Astrocyte (in vitro differentiated cells and primary cell): ENCODE measurements at regions not wholly inside any gene's neighbourhood (a gene's known extent, or its start where the extent isn't known, plus 50 kb on each side); places are given as distances from the start of the nearest gene placed in this dataset.

Source experiments
- DNase-seq: peaks from one replicate; pipeline ENCODE4 v3.0.0-alpha.2; 2010; ENCODE audit warnings: low read depth
- FAIRE-seq: peaks from 2 replicates; lab custom pipeline; 2011; peaks lifted over from hg19 to GRCh38; lab: Jason Lieb, UNC
- H2AFZ ChIP-seq: 2 replicates; pipeline ENCODE4 v1.6.0; 2012; ENCODE audit warnings: low read depth, low read length, inconsistent platforms
- H3K27ac ChIP-seq: 2 replicates; pipeline ENCODE4 v1.5.1; 2011; ENCODE audit warnings: low read depth, low read length, inconsistent platforms
- H3K27me3 ChIP-seq: 2 replicates; pipeline ENCODE4 v1.6.0; 2011; ENCODE audit warnings: low read length, inconsistent platforms; ENCODE audit not compliant: insufficient read depth
- H3K36me3 ChIP-seq: 2 replicates; pipeline ENCODE4 v1.5.1; 2011; ENCODE audit warnings: low read length, inconsistent platforms; ENCODE audit not compliant: insufficient read depth
- H3K4me1 ChIP-seq: 2 replicates; pipeline ENCODE4 v1.5.1; 2011; ENCODE audit warnings: low read length, inconsistent platforms; ENCODE audit not compliant: insufficient read depth
- H3K4me2 ChIP-seq: 2 replicates; pipeline ENCODE4 v1.6.0; 2012; ENCODE audit warnings: low read length, inconsistent platforms
- H3K4me3 ChIP-seq: 2 replicates; pipeline ENCODE4 v1.5.1; 2011; ENCODE audit warnings: low read depth, mild to moderate bottlenecking, low read length, inconsistent platforms; ENCODE audit not compliant: insufficient read depth
- H3K79me2 ChIP-seq: 2 replicates; pipeline ENCODE4 v1.6.0; 2012; ENCODE audit warnings: mild to moderate bottlenecking, low read length, inconsistent platforms; ENCODE audit not compliant: insufficient read depth
- H3K9ac ChIP-seq: 2 replicates; pipeline ENCODE4 v1.6.0; 2012; ENCODE audit warnings: mild to moderate bottlenecking, low read length, inconsistent platforms
- H3K9me3 ChIP-seq: 2 replicates; pipeline ENCODE4 v1.5.1; 2012; ENCODE audit warnings: low read depth, mild to moderate bottlenecking, low read length, inconsistent platforms; ENCODE audit not compliant: insufficient read depth
- H4K20me1 ChIP-seq: 2 replicates; pipeline ENCODE4 v1.6.0; 2012; ENCODE audit warnings: low read length, inconsistent platforms; ENCODE audit not compliant: insufficient read depth
- H3K27ac Mint-ChIP-seq: one replicate; pipeline ENCODE4 v1.8.0; 2021; ENCODE audit warnings: mild to moderate bottlenecking, mixed read lengths; ENCODE audit not compliant: unreplicated experiment
- H3K27me3 Mint-ChIP-seq: one replicate; pipeline ENCODE4 v1.8.0; 2021; ENCODE audit warnings: low read depth, mixed read lengths; ENCODE audit not compliant: unreplicated experiment
- H3K36me3 Mint-ChIP-seq: one replicate; pipeline ENCODE4 v1.8.0; 2021; ENCODE audit warnings: low read depth, mixed read lengths; ENCODE audit not compliant: unreplicated experiment
- H3K4me1 Mint-ChIP-seq: one replicate; pipeline ENCODE4 v1.8.0; 2021; ENCODE audit warnings: low read depth, mixed read lengths; ENCODE audit not compliant: unreplicated experiment
- H3K4me3 Mint-ChIP-seq: one replicate; pipeline ENCODE4 v1.8.0; 2021; ENCODE audit warnings: mild to moderate bottlenecking, moderate library complexity, mixed read lengths; ENCODE audit not compliant: unreplicated experiment
- H3K9me3 Mint-ChIP-seq: one replicate; pipeline ENCODE4 v1.8.0; 2021; ENCODE audit warnings: mild to moderate bottlenecking, mixed read lengths; ENCODE audit not compliant: unreplicated experiment
- EZH2 ChIP-seq: IDR thresholded peaks from 2 replicates; pipeline ENCODE4 v1.6.1; 2012; ENCODE audit warnings: mild to moderate bottlenecking, low read length, inconsistent platforms; ENCODE audit not compliant: insufficient read depth
- TF ChIP-seq, protein P1 (sequence below): IDR thresholded peaks from 2 replicates; pipeline ENCODE4 v1.5.1; 2011; ENCODE audit warnings: low read depth, mild to moderate bottlenecking, inconsistent platforms, low read length, moderate library complexity; ENCODE audit not compliant: insufficient read depth

- TF ChIP-seq EZH2: no peak
- H3K27me3 Mint-ChIP-seq: no peaks in the 10 kb centered on the region
- H3K36me3 ChIP-seq: no peaks in the 10 kb centered on the region
- no peaks in the 10 kb centered on the region for H3K79me2 ChIP-seq
- no peak overlapping the region for H2AFZ ChIP-seq
- H3K4me2 ChIP-seq: no peak overlapping the region
- peaks cover 3% of the 10 kb centered on the region for H3K4me1 Mint-ChIP-seq
- H3K27ac Mint-ChIP-seq: no peak overlapping the region
- H3K9me3 ChIP-seq: no peaks in the 10 kb centered on the region
- no peak for FAIRE-seq
- no peaks in the 10 kb centered on the region for H3K4me1 ChIP-seq
- no peak overlapping the region for H3K4me3 Mint-ChIP-seq
- no peak overlapping the region for H3K4me3 ChIP-seq
- H3K9me3 Mint-ChIP-seq: peaks cover 6% of the 10 kb centered on the region
- H4K20me1 ChIP-seq: no peaks in the 10 kb centered on the region
- no peaks in the 10 kb centered on the region for H3K36me3 Mint-ChIP-seq
- H3K27ac ChIP-seq: no peak overlapping the region
- no peak for DNase-seq
- no peak overlapping the region for H3K9ac ChIP-seq
- H3K27me3 ChIP-seq: no peaks in the 10 kb centered on the region
These were observed 1183.3 kb downstream of the DTWD2 start for GRCh38 chr5:117805058-117805457.

- no peaks in the 10 kb centered on the region for H3K36me3 Mint-ChIP-seq
- H3K9me3 ChIP-seq: no peaks in the 10 kb centered on the region
- H3K4me3 Mint-ChIP-seq: no peak overlapping the region
- peaks cover 6% of the 10 kb centered on the region for H3K9me3 Mint-ChIP-seq
- no peaks in the 10 kb centered on the region for H3K27me3 ChIP-seq
- H3K79me2 ChIP-seq: no peaks in the 10 kb centered on the region
- DNase-seq: no peak
- no peak overlapping the region for H3K27ac Mint-ChIP-seq
- no peaks in the 10 kb centered on the region for H3K36me3 ChIP-seq
- no peak overlapping the region for H3K4me3 ChIP-seq
- H3K27me3 Mint-ChIP-seq: no peaks in the 10 kb centered on the region
- peaks cover 3% of the 10 kb centered on the region for H3K4me1 Mint-ChIP-seq
- no peaks in the 10 kb centered on the region for H3K4me1 ChIP-seq
- H3K27ac ChIP-seq: no peak overlapping the region
- H3K4me2 ChIP-seq: no peak overlapping the region
- FAIRE-seq: no peak
- H2AFZ ChIP-seq: no peak overlapping the region
- no peak overlapping the region for H3K9ac ChIP-seq
- TF ChIP-seq, protein P1, sequence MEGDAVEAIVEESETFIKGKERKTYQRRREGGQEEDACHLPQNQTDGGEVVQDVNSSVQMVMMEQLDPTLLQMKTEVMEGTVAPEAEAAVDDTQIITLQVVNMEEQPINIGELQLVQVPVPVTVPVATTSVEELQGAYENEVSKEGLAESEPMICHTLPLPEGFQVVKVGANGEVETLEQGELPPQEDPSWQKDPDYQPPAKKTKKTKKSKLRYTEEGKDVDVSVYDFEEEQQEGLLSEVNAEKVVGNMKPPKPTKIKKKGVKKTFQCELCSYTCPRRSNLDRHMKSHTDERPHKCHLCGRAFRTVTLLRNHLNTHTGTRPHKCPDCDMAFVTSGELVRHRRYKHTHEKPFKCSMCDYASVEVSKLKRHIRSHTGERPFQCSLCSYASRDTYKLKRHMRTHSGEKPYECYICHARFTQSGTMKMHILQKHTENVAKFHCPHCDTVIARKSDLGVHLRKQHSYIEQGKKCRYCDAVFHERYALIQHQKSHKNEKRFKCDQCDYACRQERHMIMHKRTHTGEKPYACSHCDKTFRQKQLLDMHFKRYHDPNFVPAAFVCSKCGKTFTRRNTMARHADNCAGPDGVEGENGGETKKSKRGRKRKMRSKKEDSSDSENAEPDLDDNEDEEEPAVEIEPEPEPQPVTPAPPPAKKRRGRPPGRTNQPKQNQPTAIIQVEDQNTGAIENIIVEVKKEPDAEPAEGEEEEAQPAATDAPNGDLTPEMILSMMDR: no peak
- TF ChIP-seq EZH2: no peak
- H4K20me1 ChIP-seq: no peaks in the 10 kb centered on the region
These were observed 1184.8 kb downstream of the DTWD2 start for GRCh38 chr5:117803533-117803932.

GRCh38 chr5:117801583-117801982 is 1186.8 kb downstream of the DTWD2 start:
- H3K9me3 Mint-ChIP-seq: peaks cover 6% of the 10 kb centered on the region
- H3K79me2 ChIP-seq: no peaks in the 10 kb centered on the region
- peaks cover 3% of the 10 kb centered on the region for H3K4me1 Mint-ChIP-seq
- H3K36me3 Mint-ChIP-seq: no peaks in the 10 kb centered on the region
- no peaks in the 10 kb centered on the region for H4K20me1 ChIP-seq
- no peak overlapping the region for H3K27ac ChIP-seq
- DNase-seq (no peak), FAIRE-seq (no peak)
- no peak overlapping the region for H3K9ac ChIP-seq
- no peak overlapping the region for H3K4me2 ChIP-seq
- H3K4me1 ChIP-seq: no peaks in the 10 kb centered on the region
- no peak overlapping the region for H3K4me3 ChIP-seq
- no peaks in the 10 kb centered on the region for H3K36me3 ChIP-seq
- no peak for TF ChIP-seq EZH2
- TF ChIP-seq, protein P1: no peak
- no peak overlapping the region for H2AFZ ChIP-seq
- H3K27me3 Mint-ChIP-seq: no peaks in the 10 kb centered on the region
- H3K27ac Mint-ChIP-seq: no peak overlapping the region
- H3K9me3 ChIP-seq: no peaks in the 10 kb centered on the region
- H3K27me3 ChIP-seq: no peaks in the 10 kb centered on the region
- no peak overlapping the region for H3K4me3 Mint-ChIP-seq
